Stimulated activated naive CD8-positive, alpha-beta T cell treated with anti-CD3 and anti-CD28 coated beads, Interleukin-15, amount 100 ng/mL, for 72 hours (primary cell): ENCODE measurements at regions not wholly inside any gene's neighbourhood (a gene's known extent, or its start where the extent isn't known, plus 50 kb on each side); places are given as distances from the start of the nearest gene placed in this dataset.
"Not testable (repeated sequence)": the region's sequence is repeated elsewhere in the genome, so short reads cannot be mapped to it uniquely, and the experiment has no call there.

Experiments used
- ATAC-seq: fragments of 150-1000 bp; cut with Tn5 transposase; 2 replicates; pipeline ENCODE4 v1.10.0; 2021; ENCODE audit warnings: mild to moderate bottlenecking, moderate library complexity
- DNase-seq, 2 donors: peaks; one replicate each; pipeline ENCODE4 v3.0.0; 2021 to 2022
- H3K27ac Mint-ChIP-seq, 2 donors: one replicate each; pipeline ENCODE4 v1.8.0; 2022; ENCODE audit warnings: mild to moderate bottlenecking in 2 of 2, mixed read lengths in 2 of 2, moderate library complexity in 2 of 2
- H3K27me3 Mint-ChIP-seq: one replicate; pipeline ENCODE4 v1.8.0; 2022; ENCODE audit warnings: mixed read lengths
- H3K4me1 Mint-ChIP-seq: one replicate; pipeline ENCODE4 v1.8.0; 2022; ENCODE audit warnings: mild to moderate bottlenecking, mixed read lengths
- H3K4me3 Mint-ChIP-seq, 2 donors: one replicate each; pipeline ENCODE4 v1.8.0; 2022; ENCODE audit warnings: mild to moderate bottlenecking in 2 of 2, mixed read lengths in 2 of 2, moderate library complexity in 1 of 2
- H3K9me3 Mint-ChIP-seq, 2 donors: one replicate each; pipeline ENCODE4 v1.8.0; 2022; ENCODE audit warnings: mixed read lengths in 2 of 2

DNA sequence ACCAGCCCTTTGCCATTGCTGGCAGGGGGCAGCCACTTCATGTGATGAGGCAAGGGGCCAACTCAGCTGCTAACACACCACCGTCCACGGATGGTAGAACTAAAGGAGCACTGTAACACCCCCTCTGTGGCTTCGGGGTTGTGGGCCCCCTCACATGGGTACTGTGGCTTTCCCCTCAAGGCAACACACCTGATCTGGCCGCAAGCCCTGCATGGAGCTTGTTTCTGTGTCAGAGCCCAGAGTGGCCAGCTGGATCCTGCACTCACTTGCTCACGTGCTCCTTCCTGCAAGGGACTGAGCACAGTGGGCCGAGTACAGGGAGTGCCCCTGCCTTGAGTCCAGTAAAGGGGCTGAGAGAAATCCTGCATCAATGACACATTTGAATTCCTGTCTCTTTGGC, 507.4 kb upstream of the SMC2 start:
- no peak overlapping the region for H3K27ac Mint-ChIP-seq
- no peaks in the 10 kb centered on the region for H3K27me3 Mint-ChIP-seq
- DNase-seq, result no peak
- H3K4me1 Mint-ChIP-seq, result no peaks in the 10 kb centered on the region
- ATAC-seq, result no peak
- H3K9me3 Mint-ChIP-seq, result peaks cover under 1 to 11% of the 10 kb centered on the region in 2 donors
- H3K4me3 Mint-ChIP-seq, result no peak overlapping the region

GRCh38 chr9:103601287-103601686, 492.8 kb upstream of the SMC2 start:
- Mint-ChIP-seq H3K9me3 (peaks cover 0 to 13% of the 10 kb centered on the region in 2 donors), H3K27me3 (no peaks in the 10 kb centered on the region), H3K27ac (no peak overlapping the region), H3K4me1 (no peaks in the 10 kb centered on the region), H3K4me3 (no peak overlapping the region)
- DNase-seq (no peak), ATAC-seq (no peak)

GRCh38 chr9:103611950-103612349, 482.2 kb upstream of the SMC2 start:
- not testable (repeated sequence) for ATAC-seq, H3K27me3 Mint-ChIP-seq, H3K4me3 Mint-ChIP-seq

GRCh38 chr9:103615994-103616393, 478.1 kb upstream of the SMC2 start:
- no peaks in the 10 kb centered on the region for H3K4me1 Mint-ChIP-seq
- ATAC-seq, result no peak

More at GRCh38 chr9:103611950-103612349, 482.2 kb upstream of the SMC2 start:
- peaks cover 5 to 12% of the 10 kb centered on the region in 2 donors for H3K9me3 Mint-ChIP-seq
- not testable (repeated sequence) for DNase-seq, H3K27ac Mint-ChIP-seq, H3K4me1 Mint-ChIP-seq

DNA sequence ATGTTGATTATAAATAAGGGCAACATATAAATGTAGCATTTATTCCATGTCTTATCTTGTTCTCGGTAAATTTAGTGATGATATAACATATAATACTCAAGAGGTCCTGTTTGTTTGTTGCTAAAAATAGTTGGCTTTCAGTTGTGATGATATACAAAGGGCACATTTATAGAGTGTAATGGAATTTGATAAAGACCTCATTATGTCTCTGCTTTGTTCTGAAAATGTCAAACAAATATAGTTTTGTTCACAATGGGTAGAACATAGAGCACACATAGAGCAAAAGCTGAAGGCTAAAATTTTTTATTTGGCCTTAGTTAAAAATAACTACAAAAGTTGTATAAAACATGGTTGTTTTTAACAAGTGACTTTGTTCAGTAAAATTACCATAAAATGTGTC, 477.1 kb upstream of the SMC2 start:
- Mint-ChIP-seq H3K4me1 (no peaks in the 10 kb centered on the region), H3K9me3 (peaks cover 5 to 7% of the 10 kb centered on the region in 2 donors), H3K27me3 (no peaks in the 10 kb centered on the region), H3K27ac (no peak overlapping the region), H3K4me3 (no peak overlapping the region)
- ATAC-seq (no peak), DNase-seq (no peak)

More at GRCh38 chr9:103615994-103616393, 478.1 kb upstream of the SMC2 start:
- H3K27ac Mint-ChIP-seq, result no peak overlapping the region
- DNase-seq, result no peak
- no peaks in the 10 kb centered on the region for H3K27me3 Mint-ChIP-seq
- no peak overlapping the region for H3K4me3 Mint-ChIP-seq
- H3K9me3 Mint-ChIP-seq, result peaks cover 5 to 7% of the 10 kb centered on the region in 2 donors

DNA sequence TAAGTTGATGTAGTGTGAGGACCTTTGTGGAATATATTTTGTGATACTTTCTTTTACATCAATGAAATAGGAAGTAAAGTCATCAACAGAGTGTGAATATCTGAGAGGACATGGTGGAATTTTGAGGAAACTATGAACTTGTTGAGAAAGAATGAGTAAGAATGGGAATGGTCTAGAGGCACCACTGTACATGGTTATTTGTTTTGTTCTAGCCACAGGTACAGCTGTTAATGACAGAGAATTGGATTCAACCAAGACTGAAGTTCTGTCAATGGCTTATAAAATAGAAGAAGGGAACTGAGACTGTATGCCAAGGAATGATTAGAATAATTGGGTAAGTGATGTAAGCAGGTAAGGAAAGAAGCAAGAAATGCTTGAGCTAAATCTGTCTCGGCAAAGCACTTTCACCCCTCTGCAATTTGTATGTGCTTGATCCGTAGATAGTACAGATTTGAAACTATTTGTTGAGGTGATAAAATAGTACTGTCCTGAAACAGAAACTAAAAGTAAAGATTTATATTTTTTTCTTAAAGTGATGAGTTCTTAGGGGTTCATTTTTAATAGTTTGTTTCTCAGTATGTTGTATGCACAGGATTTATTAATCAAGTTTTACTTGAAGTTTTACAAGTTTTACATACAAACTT, 468.8 kb upstream of the SMC2 start:
- Mint-ChIP-seq H3K27me3 (no peaks in the 10 kb centered on the region), H3K4me3 (no peak overlapping the region), H3K9me3 (no peaks in the 10 kb centered on the region), H3K4me1 (no peaks in the 10 kb centered on the region), H3K27ac (no peak overlapping the region)
- DNase-seq, result no peak
- no peak for ATAC-seq

GRCh38 chr9:103627731-103628130, 466.4 kb upstream of the SMC2 start:
- Mint-ChIP-seq H3K9me3 (no peaks in the 10 kb centered on the region), H3K4me3 (no peak overlapping the region), H3K4me1 (no peaks in the 10 kb centered on the region), H3K27ac (no peak overlapping the region), H3K27me3 (no peaks in the 10 kb centered on the region)
- ATAC-seq (no peak), DNase-seq (no peak)

DNA sequence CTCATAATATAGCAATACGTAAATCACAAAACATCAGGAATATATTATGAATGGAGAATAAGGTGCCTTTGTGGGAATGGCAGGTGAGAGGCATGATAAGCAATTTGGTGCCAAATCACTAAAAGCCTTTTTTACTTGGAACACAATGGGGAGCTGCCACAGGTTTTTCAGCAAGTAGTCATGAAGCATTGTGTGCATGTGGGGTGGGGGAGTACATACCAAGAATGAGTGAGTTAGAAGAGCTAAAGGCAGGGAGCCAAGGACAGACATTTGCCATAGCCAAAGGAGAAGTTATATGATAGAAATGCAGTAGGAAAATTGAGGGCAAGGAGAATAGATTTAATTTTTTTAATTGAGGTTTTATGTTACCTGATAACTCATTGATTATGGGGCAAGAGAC, 445.0 kb upstream of the SMC2 start:
- no peak for DNase-seq
- Mint-ChIP-seq H3K27me3 (no peaks in the 10 kb centered on the region), H3K4me1 (no peaks in the 10 kb centered on the region), H3K27ac (no peak overlapping the region), H3K4me3 (no peak overlapping the region), H3K9me3 (peaks cover 0 to 8% of the 10 kb centered on the region in 2 donors)
- ATAC-seq, result no peak

DNA sequence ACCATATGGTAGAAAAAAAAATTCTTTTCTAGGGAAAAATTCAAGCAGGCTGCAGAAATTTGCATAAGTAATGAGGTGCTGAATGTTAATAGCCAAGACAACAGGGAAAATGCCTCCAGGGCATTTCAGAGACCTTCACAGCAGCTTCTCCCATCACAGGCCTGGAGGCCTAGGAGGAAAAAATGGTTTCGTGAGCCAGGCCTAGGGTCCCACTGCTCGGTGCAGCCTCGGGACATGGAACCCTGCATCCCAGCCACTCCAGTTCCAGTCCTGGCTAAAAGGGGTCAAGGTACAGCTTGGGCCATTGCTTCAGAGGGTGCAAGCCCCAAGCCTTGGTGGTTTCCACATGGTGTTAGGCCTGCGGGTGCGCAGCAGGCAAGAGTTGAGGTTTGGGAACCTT, 436.0 kb upstream of the SMC2 start:
- H3K4me1 Mint-ChIP-seq, result no peaks in the 10 kb centered on the region
- H3K27ac Mint-ChIP-seq, result no peak overlapping the region
- DNase-seq (no peak), ATAC-seq (no peak)
- H3K9me3 Mint-ChIP-seq, result peaks cover 19 to 22% of the 10 kb centered on the region in 2 donors
- no peaks in the 10 kb centered on the region for H3K27me3 Mint-ChIP-seq
- no peak overlapping the region for H3K4me3 Mint-ChIP-seq

- Mint-ChIP-seq H3K9me3 (peaks cover 19 to 22% of the 10 kb centered on the region in 2 donors), H3K27me3 (no peaks in the 10 kb centered on the region), H3K27ac (no peak overlapping the region), H3K4me3 (no peak overlapping the region), H3K4me1 (no peaks in the 10 kb centered on the region)
- DNase-seq (no peak), ATAC-seq (no peak)
These were observed 433.3 kb upstream of the SMC2 start for GRCh38 chr9:103660830-103661229.

DNA sequence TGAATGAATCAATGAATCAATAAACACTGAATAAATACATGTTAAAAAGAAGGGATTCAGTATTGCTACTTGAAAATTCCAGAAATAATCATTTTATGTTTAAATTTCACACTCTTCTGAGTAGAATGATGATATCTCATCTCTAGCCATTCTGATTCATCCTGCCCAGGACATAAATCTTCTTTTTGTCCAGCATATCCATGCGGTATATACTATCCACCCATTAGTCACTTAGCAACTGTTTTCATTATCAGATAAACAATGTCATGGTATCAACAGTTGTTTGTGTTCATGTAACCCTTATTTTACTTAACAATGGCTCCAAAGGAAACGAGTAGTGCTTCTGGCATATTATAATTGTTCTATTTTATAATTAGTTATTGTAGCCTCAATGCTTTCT, 432.4 kb upstream of the SMC2 start:
- Mint-ChIP-seq H3K9me3 (peaks cover 15 to 20% of the 10 kb centered on the region in 2 donors), H3K27me3 (no peaks in the 10 kb centered on the region), H3K4me1 (no peaks in the 10 kb centered on the region), H3K4me3 (no peak overlapping the region), H3K27ac (no peak overlapping the region)
- ATAC-seq (no peak), DNase-seq (no peak)

DNA sequence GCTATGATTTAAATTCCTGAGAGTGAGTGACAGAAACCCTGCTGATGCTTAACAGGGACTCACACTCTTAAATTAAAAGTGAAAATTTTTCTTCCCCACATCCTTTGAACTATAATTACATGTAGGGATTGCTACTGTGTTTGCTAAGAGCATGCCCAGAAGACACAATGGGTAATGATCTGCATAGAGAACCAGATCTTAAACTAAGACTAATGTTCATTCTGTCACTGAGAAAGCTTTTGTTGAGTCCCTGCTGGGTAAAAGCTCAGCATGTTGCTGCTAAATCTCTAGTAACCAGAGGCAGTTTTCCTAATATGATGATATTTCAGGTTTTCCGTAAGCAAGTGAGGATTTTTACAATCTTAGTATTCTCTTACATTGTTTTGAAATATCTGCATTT, 424.8 kb upstream of the SMC2 start:
- Mint-ChIP-seq H3K4me3 (no peak overlapping the region), H3K27ac (no peak overlapping the region), H3K4me1 (no peaks in the 10 kb centered on the region), H3K27me3 (no peaks in the 10 kb centered on the region), H3K9me3 (no peaks in the 10 kb centered on the region)
- ATAC-seq (no peak), DNase-seq (no peak)

DNA sequence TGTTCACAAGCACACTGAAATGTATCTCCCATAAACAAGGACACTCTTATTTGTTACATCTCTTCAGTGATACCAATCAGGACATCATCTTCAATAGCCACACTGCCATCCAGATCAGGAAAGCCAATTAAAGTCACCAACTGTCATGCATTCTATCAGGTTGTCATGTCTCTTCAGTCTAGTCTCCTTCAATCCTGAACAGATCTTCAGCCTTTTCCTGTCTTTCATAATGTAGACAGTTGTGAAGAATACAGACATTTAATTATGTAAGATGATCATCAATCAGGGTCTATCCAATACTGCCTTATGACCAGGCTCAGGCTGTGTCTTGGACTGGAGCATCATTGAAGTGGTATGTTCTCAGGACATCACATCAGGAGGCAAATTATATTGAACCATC, 419.8 kb upstream of the SMC2 start:
- Mint-ChIP-seq H3K27me3 (no peaks in the 10 kb centered on the region), H3K9me3 (no peaks in the 10 kb centered on the region), H3K4me3 (no peak overlapping the region), H3K4me1 (no peaks in the 10 kb centered on the region), H3K27ac (no peak overlapping the region)
- DNase-seq (no peak), ATAC-seq (no peak)

GRCh38 chr9:103680581-103680980, 413.5 kb upstream of the SMC2 start:
- no peak for ATAC-seq
- H3K27ac Mint-ChIP-seq, result no peak overlapping the region
- no peaks in the 10 kb centered on the region for H3K27me3 Mint-ChIP-seq
- DNase-seq, result no peak
- peaks cover 0 to 5% of the 10 kb centered on the region in 2 donors for H3K9me3 Mint-ChIP-seq
- no peak overlapping the region for H3K4me3 Mint-ChIP-seq
- H3K4me1 Mint-ChIP-seq, result no peaks in the 10 kb centered on the region

GRCh38 chr9:103681435-103681834, 412.7 kb upstream of the SMC2 start:
- DNase-seq, result no peak
- no peak overlapping the region for H3K27ac Mint-ChIP-seq
- no peak overlapping the region for H3K4me3 Mint-ChIP-seq
- no peaks in the 10 kb centered on the region for H3K27me3 Mint-ChIP-seq
- ATAC-seq, result no peak
- no peaks in the 10 kb centered on the region for H3K4me1 Mint-ChIP-seq
- peaks cover 0 to 5% of the 10 kb centered on the region in 2 donors for H3K9me3 Mint-ChIP-seq

DNA sequence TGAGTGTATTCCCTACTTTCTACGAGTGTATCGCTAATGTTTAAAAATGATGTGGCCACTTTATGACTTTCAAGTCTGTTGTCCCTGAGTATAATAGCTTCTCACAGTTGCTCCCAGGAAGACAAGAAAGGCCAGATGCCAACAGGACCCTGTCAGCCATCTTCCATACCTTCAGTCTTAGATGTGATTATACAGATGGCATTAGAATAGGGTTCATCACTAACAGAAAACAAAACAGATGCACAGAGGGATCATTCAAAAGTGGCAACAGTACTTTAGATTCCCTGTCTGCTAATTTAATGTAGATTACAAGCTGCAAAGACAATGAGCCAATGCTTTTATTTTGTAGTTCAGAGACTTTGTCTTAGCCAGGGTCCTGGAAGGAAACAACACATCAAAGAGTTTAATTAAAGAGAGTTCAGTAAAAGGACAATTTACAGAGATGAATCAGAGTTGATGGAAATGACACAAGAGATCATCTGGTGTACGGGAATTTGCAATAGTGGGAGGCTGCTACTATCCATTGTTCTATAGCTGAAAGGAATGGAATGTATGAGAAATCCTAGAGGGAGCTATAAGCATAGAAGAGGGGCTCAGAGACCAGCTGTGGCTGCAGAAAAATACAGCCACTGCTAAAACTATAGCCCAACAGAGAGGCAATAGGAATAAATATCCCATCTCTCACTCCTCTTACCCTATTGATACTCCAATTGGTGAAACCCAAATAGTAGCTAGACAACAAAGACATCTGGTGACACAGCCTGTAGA, 393.7 kb upstream of the SMC2 start:
- Mint-ChIP-seq H3K4me1 (no peaks in the 10 kb centered on the region), H3K4me3 (no peak overlapping the region), H3K27ac (no peak overlapping the region), H3K9me3 (peaks cover 0 to 7% of the 10 kb centered on the region in 2 donors), H3K27me3 (no peaks in the 10 kb centered on the region)
- no peak for ATAC-seq
- DNase-seq, result no peak
